Heart left ventricle (tissue), 16 donors: ENCODE measurements at regions not wholly inside any gene's neighbourhood (a gene's known extent, or its start where the extent isn't known, plus 50 kb on each side); places are given as distances from the start of the nearest gene placed in this dataset.

ENCODE experiments used
- ATAC-seq, 4 donors: fragments of 200-7000 bp; cut with Tn5 transposase; one replicate each; pipeline ENCODE4 v1.9.1; 2020 to 2022; ENCODE audit warnings: moderate library complexity in 4 of 4, mild to moderate bottlenecking in 3 of 4, moderate number of reproducible peaks in 1 of 4
- DNase-seq, 5 donors: peaks; one replicate each; pipeline ENCODE4 v3.0.0-alpha.2; 2020
- H3K27ac ChIP-seq, 12 donors: fragments of 200-600 bp; sonication (generic) in 4 of 12; one replicate each; pipeline versions ENCODE4 v1.5.0 to v1.8.0; 2016 to 2022; ENCODE audit warnings: mild to moderate bottlenecking in 2 of 12
- H3K27me3 ChIP-seq, 9 donors: fragments of 200-600 bp; sonication (generic) in 2 of 9; one replicate each; pipeline versions ENCODE4 v1.5.1 to v1.8.0; 2016 to 2022; ENCODE audit warnings: mild to moderate bottlenecking in 3 of 9
- H3K36me3 ChIP-seq, 9 donors: fragments of 200-600 bp; sonication (generic) in 2 of 9; one replicate each; pipeline versions ENCODE4 v1.5.0 to v1.8.0; 2018 to 2022; ENCODE audit warnings: mild to moderate bottlenecking in 2 of 9
- H3K4me1 ChIP-seq, 12 donors: fragments of 200-600 bp; sonication (generic) in 4 of 12; one replicate each; pipeline versions ENCODE4 v1.5.0 to v1.8.0; 2016 to 2022; ENCODE audit warnings: mild to moderate bottlenecking in 3 of 12
- H3K4me3 ChIP-seq, 12 donors: fragments of 200-600 bp; sonication (generic) in 4 of 12; one replicate each; pipeline versions ENCODE4 v1.5.0 to v1.8.0; 2017 to 2022; ENCODE audit warnings: mild to moderate bottlenecking in 9 of 12, moderate library complexity in 4 of 12
- H3K9me3 ChIP-seq, 12 donors: fragments of 200-600 bp; sonication (generic) in 4 of 12; one replicate each; pipeline versions ENCODE4 v1.5.0 to v1.8.0; 2016 to 2022; ENCODE audit warnings: mild to moderate bottlenecking in 1 of 12
- POLR2A ChIP-seq, 2 donors: fragments of 450-650 bp; IDR thresholded peaks; one replicate each; pipeline ENCODE4 v1.6.1; 2017; ENCODE audit warnings: antibody characterized with exemption in 2 of 2, mild to moderate bottlenecking in 2 of 2, moderate library complexity in 2 of 2
- WGBS, 4 donors: extraction: QIAGEN DNeasy Blood & Tissue Kit in 2 of 4; methylation state at CpG; one replicate each; pipeline versions ENCODE4 v1.1.5 to v1.1.7; 2013 to 2018; 5-methylcytosine and 5-hydroxymethylcytosine counted together
- intact Hi-C, 10 donors: fragments of 100-400 bp; cut with DNase I; formaldehyde crosslinking; loops; one replicate each; pipeline versions ENCODE4 v1.11.1 to v1.14.2; 2022
- TF ChIP-seq, protein P1 (sequence below), 12 donors: fragments of 200-600 bp; sonication (generic) in 4 of 12; IDR thresholded peaks; one replicate each; pipeline versions ENCODE4 v1.5.0 to v1.8.0; 2018 to 2022; ENCODE audit warnings: antibody characterized with exemption in 12 of 12, mild to moderate bottlenecking in 5 of 12
- donor health status: ischemic (EF 13 %, LVEDD 7.1; RV severe dilation, severe dysfunction).
- donor health status: healthy with polysubstance abuse.
- donor health status: DM: no; HTN: yes; CAD: no.
- donor health status: DM: no; HTN: no; CAD: no.
- donor health status: ischemic (EF 25% LVEDD 6.9; RV normal size, moderate dysfunction).
- donor health status: ischemic (EF 25% LVEDD 5.7; RV mildly dilated, moderate dysfunction).
- donor health status: healthy.
- donor health status: DM: yes; HTN: yes; CAD: no.
- donor health status: ischemic (EF 35%, LVEDD 5.7; RV mildly dilated, moderate dysfunction).
- donor health status: nonischemic (EF 11% LVEDD 7.7; RV severe dilation, severe dysfunction).
- donor health status: DM: yes; HTN: yes; CAD: no.
- donor health status: PGD.
- donor health status: ischemic (EF 29% LVEDD 5.4; RV normal size, mild dysfunction).
- donor health status: nonischemic (EF 23%, LVEDD 6.1; RV moderate dilation, normal function).

DNA sequence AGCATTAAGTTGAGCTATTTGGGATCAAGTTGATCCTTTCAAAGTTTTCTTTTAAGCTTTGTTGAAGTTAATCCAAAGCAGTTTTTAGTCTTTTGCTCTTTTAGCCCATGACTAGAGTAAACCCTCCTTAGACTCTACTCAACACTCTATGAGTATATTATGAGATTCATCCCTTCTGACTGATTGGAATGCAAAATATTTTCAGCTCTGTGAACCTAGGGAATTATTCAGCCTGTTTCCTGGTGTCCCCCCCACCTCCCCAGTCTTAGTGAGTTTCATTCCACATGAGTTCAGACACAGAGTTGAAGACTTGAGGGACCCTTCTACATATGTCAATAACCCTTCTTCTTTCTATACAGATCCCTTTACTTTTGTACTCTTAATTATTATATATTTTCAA, 413.7 kb downstream of the RFPL4B start:
- no peak for TF ChIP-seq POLR2A (IDR thresholded peaks at IDR 0.05)
- TF ChIP-seq, protein P1, sequence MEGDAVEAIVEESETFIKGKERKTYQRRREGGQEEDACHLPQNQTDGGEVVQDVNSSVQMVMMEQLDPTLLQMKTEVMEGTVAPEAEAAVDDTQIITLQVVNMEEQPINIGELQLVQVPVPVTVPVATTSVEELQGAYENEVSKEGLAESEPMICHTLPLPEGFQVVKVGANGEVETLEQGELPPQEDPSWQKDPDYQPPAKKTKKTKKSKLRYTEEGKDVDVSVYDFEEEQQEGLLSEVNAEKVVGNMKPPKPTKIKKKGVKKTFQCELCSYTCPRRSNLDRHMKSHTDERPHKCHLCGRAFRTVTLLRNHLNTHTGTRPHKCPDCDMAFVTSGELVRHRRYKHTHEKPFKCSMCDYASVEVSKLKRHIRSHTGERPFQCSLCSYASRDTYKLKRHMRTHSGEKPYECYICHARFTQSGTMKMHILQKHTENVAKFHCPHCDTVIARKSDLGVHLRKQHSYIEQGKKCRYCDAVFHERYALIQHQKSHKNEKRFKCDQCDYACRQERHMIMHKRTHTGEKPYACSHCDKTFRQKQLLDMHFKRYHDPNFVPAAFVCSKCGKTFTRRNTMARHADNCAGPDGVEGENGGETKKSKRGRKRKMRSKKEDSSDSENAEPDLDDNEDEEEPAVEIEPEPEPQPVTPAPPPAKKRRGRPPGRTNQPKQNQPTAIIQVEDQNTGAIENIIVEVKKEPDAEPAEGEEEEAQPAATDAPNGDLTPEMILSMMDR (IDR thresholded peaks at IDR 0.05): no peak
- intact Hi-C loops: no loop called here
- no peak overlapping the region for H3K27ac ChIP-seq
- H3K4me1 ChIP-seq: no peaks in the 10 kb centered on the region
- no peak overlapping the region for H3K4me3 ChIP-seq
- H3K27me3 ChIP-seq: no peaks in the 10 kb centered on the region
- H3K9me3 ChIP-seq: peaks cover 0 to 27% (median 3%) of the 10 kb centered on the region in 12 donors
- ATAC-seq: no peak
- no peaks in the 10 kb centered on the region for H3K36me3 ChIP-seq
- no peak for DNase-seq

DNA sequence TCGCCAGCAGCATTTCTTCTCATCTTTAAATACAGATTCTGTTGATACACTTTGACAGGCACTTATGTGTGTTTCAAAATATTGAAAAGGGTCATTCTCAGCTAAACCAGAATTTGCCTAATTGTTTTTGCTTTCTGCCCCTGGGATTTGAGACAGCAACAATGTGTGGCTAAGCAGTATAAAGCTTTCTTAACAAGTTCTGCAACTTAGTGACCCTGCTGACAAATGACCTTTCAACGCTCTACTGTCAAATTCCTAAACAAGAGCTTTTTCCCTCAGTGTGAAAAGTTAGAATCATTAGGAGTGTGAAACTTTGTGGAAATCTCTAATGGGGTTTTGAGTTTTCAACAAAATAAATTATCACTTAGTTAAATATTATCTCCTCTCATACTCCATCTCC, 414.6 kb downstream of the RFPL4B start:
- Histone ChIP-seq H3K27me3 (no peaks in the 10 kb centered on the region), H3K27ac (no peak overlapping the region), H3K36me3 (no peaks in the 10 kb centered on the region), H3K9me3 (peaks cover 0 to 21% (median 3%) of the 10 kb centered on the region in 12 donors), H3K4me1 (no peaks in the 10 kb centered on the region), H3K4me3 (no peak overlapping the region)
- intact Hi-C loops: no loop called here
- WGBS, 4 donors: 92 to 96% (median 92%) methylated on average over 2 of the region's 2 CpGs
- no peak for ATAC-seq
- TF ChIP-seq, protein P1 (IDR thresholded peaks at IDR 0.05): no peak
- no peak for TF ChIP-seq POLR2A (IDR thresholded peaks at IDR 0.05)
- no peak for DNase-seq

DNA sequence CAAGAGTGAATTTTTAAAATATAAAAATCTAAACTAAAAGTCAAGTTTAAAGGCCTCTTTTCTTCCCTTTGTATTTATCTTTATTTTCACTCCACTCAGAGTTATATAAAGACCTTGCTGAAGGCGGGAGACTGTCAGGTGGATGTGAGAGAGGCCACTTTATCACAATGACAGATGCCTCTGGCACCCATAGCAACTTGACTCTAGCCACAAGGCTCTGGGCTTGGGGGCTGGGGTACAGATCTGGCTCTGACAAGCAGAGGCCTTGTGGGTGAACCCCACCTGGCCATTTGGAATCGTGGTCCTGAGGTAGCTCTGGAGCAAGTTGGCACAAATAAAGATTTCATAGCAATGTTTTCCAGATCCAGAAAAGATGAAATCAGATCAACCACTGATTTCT, 417.2 kb downstream of the RFPL4B start:
- DNase-seq: no peak
- peaks cover 0 to 35% (median 8%) of the 10 kb centered on the region in 12 donors for H3K9me3 ChIP-seq
- intact Hi-C loops: no loop called here
- no peaks in the 10 kb centered on the region for H3K36me3 ChIP-seq
- H3K4me1 ChIP-seq: no peaks in the 10 kb centered on the region
- no peak overlapping the region for H3K4me3 ChIP-seq
- no peaks in the 10 kb centered on the region for H3K27me3 ChIP-seq
- no peak overlapping the region for H3K27ac ChIP-seq
- TF ChIP-seq POLR2A (IDR thresholded peaks at IDR 0.05): no peak
- TF ChIP-seq, protein P1 (IDR thresholded peaks at IDR 0.05): no peak
- no peak for ATAC-seq
- WGBS, 4 donors: 56 to 71% (median 63%) methylated on average over 2 of the region's 2 CpGs

DNA sequence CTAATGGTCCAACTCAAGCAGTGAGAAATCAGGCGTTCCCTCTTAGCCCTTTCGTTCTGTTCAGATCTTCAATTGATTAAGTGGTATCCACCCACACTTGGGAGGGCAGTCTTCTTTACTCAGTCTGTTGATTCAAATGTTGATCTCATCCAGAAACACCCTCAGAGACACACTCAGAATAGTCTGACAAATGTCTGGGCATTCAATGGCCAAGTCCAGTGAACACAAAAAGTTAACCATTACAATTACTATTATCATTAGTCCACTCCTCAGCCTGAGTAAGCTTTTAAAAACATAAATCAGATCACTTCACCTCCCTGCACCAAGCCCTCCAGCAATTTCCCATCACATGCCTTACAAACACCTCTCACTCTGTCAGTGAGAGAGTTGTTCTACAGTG, 423.2 kb downstream of the RFPL4B start:
- no peak for ATAC-seq
- TF ChIP-seq POLR2A (IDR thresholded peaks at IDR 0.05): no peak
- TF ChIP-seq, protein P1 (IDR thresholded peaks at IDR 0.05): no peak
- WGBS, 4 donors: 33 to 74% (median 56%) methylated on average over 2 of the region's 2 CpGs
- no peak overlapping the region for H3K27ac ChIP-seq
- no peak for DNase-seq
- H3K4me1 ChIP-seq: no peaks in the 10 kb centered on the region
- H3K4me3 ChIP-seq: no peak overlapping the region
- no peaks in the 10 kb centered on the region for H3K36me3 ChIP-seq
- H3K27me3 ChIP-seq: no peaks in the 10 kb centered on the region
- intact Hi-C loops: loop anchor here in 2 of 10 donors (10.0 kb wide), 2 partner anchors 644 to 1134 kb away; no protein-coding TSS in a partner anchor
- peaks cover 0 to 16% (median 2%) of the 10 kb centered on the region in 12 donors for H3K9me3 ChIP-seq
